Heart left ventricle (tissue), 16 donors: ENCODE measurements at regions not wholly inside any gene's neighbourhood (a gene's known extent, or its start where the extent isn't known, plus 50 kb on each side); places are given as distances from the start of the nearest gene placed in this dataset.

Experiments
- ATAC-seq, 4 donors: fragments of 200-7000 bp; cut with Tn5 transposase; one replicate each; pipeline ENCODE4 v1.9.1; 2020 to 2022; ENCODE audit warnings: moderate library complexity in 4 of 4, mild to moderate bottlenecking in 3 of 4, moderate number of reproducible peaks in 1 of 4
- DNase-seq, 5 donors: peaks; one replicate each; pipeline ENCODE4 v3.0.0-alpha.2; 2020
- H3K27ac ChIP-seq, 12 donors: fragments of 200-600 bp; sonication (generic) in 4 of 12; one replicate each; pipeline versions ENCODE4 v1.5.0 to v1.8.0; 2016 to 2022; ENCODE audit warnings: mild to moderate bottlenecking in 2 of 12
- H3K27me3 ChIP-seq, 9 donors: fragments of 200-600 bp; sonication (generic) in 2 of 9; one replicate each; pipeline versions ENCODE4 v1.5.1 to v1.8.0; 2016 to 2022; ENCODE audit warnings: mild to moderate bottlenecking in 3 of 9
- H3K36me3 ChIP-seq, 9 donors: fragments of 200-600 bp; sonication (generic) in 2 of 9; one replicate each; pipeline versions ENCODE4 v1.5.0 to v1.8.0; 2018 to 2022; ENCODE audit warnings: mild to moderate bottlenecking in 2 of 9
- H3K4me1 ChIP-seq, 12 donors: fragments of 200-600 bp; sonication (generic) in 4 of 12; one replicate each; pipeline versions ENCODE4 v1.5.0 to v1.8.0; 2016 to 2022; ENCODE audit warnings: mild to moderate bottlenecking in 3 of 12
- H3K4me3 ChIP-seq, 12 donors: fragments of 200-600 bp; sonication (generic) in 4 of 12; one replicate each; pipeline versions ENCODE4 v1.5.0 to v1.8.0; 2017 to 2022; ENCODE audit warnings: mild to moderate bottlenecking in 9 of 12, moderate library complexity in 4 of 12
- H3K9me3 ChIP-seq, 12 donors: fragments of 200-600 bp; sonication (generic) in 4 of 12; one replicate each; pipeline versions ENCODE4 v1.5.0 to v1.8.0; 2016 to 2022; ENCODE audit warnings: mild to moderate bottlenecking in 1 of 12
- POLR2A ChIP-seq, 2 donors: fragments of 450-650 bp; IDR thresholded peaks; one replicate each; pipeline ENCODE4 v1.6.1; 2017; ENCODE audit warnings: antibody characterized with exemption in 2 of 2, mild to moderate bottlenecking in 2 of 2, moderate library complexity in 2 of 2
- WGBS, 4 donors: extraction: QIAGEN DNeasy Blood & Tissue Kit in 2 of 4; methylation state at CpG; one replicate each; pipeline versions ENCODE4 v1.1.5 to v1.1.7; 2013 to 2018; 5-methylcytosine and 5-hydroxymethylcytosine counted together
- intact Hi-C, 10 donors: fragments of 100-400 bp; cut with DNase I; formaldehyde crosslinking; loops; one replicate each; pipeline versions ENCODE4 v1.11.1 to v1.14.2; 2022
- TF ChIP-seq, protein P1 (sequence below), 12 donors: fragments of 200-600 bp; sonication (generic) in 4 of 12; IDR thresholded peaks; one replicate each; pipeline versions ENCODE4 v1.5.0 to v1.8.0; 2018 to 2022; ENCODE audit warnings: antibody characterized with exemption in 12 of 12, mild to moderate bottlenecking in 5 of 12
- donor health status: ischemic (EF 13 %, LVEDD 7.1; RV severe dilation, severe dysfunction).
- donor health status: healthy with polysubstance abuse.
- donor health status: DM: no; HTN: yes; CAD: no.
- donor health status: DM: no; HTN: no; CAD: no.
- donor health status: ischemic (EF 25% LVEDD 6.9; RV normal size, moderate dysfunction).
- donor health status: ischemic (EF 25% LVEDD 5.7; RV mildly dilated, moderate dysfunction).
- donor health status: healthy.
- donor health status: DM: yes; HTN: yes; CAD: no.
- donor health status: ischemic (EF 35%, LVEDD 5.7; RV mildly dilated, moderate dysfunction).
- donor health status: nonischemic (EF 11% LVEDD 7.7; RV severe dilation, severe dysfunction).
- donor health status: DM: yes; HTN: yes; CAD: no.
- donor health status: PGD.
- donor health status: ischemic (EF 29% LVEDD 5.4; RV normal size, mild dysfunction).
- donor health status: nonischemic (EF 23%, LVEDD 6.1; RV moderate dilation, normal function).

DNA sequence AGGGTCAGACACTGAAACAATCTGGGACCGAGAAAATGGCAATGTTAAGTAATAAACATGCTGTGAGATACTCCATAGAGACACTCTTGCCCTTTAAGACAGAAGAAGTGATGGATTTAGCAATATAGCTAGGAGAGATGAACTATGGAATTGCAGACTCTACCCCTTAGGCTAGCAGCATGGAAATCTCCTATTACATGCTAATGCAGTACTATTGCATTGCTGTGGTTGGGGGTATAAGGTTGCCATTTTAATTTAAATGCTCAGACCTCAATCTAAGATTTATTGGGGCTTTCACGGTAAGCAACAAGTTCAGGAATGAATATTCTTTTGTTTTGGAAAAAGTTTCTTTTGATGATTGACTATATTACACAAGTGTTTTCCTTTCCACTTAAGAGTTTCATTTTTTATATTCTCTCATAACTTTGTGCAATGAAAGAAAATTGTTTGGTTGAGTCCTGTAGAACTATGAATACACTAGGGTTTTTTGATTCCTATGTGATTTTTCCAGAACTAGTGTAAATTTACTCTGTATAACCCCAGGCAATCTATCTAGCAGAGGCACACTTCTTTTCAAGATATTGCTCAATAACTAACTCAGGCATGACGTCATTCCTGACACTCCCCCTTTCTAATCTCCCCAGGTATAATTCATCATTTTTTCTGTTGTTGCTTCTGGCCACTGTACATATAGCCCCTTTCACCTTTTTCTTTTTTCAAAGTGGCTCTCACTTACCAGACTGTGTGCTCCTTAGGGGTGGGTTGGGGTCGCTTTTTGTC lies 394.7 kb upstream of the KLF12 start:
- no peaks in the 10 kb centered on the region for H3K9me3 ChIP-seq
- 88 to 91% (median 90%) methylated on average over 4 of the region's 4 CpGs for WGBS, 4 donors
- H3K27ac ChIP-seq, result no peak overlapping the region

DNA sequence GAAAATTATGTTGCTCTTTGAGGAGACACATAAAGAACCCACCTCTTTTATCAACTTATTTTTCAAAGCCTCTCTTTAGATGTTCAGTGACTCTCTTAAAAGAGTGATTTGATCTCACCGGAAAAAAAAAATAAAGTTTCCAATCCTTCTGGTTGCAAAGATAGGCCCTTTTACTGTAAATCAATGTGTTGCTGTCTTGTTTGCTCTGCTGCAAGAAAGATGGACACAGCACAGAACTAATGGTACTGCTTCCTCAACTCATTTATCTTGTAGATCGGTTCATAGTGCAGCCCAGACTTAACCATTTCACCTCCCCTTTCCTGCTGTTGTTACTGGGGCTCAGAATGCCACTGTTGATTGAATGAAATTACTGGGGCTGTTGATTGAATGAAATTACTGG lies 388.9 kb upstream of the KLF12 start:
- Histone ChIP-seq H3K27me3 (no peaks in the 10 kb centered on the region), H3K27ac (no peak overlapping the region), H3K36me3 (no peaks in the 10 kb centered on the region), H3K9me3 (no peaks in the 10 kb centered on the region), H3K4me3 (no peak overlapping the region), H3K4me1 (no peaks in the 10 kb centered on the region)
- ATAC-seq (no peak), DNase-seq (no peak)
- TF ChIP-seq, protein P1, sequence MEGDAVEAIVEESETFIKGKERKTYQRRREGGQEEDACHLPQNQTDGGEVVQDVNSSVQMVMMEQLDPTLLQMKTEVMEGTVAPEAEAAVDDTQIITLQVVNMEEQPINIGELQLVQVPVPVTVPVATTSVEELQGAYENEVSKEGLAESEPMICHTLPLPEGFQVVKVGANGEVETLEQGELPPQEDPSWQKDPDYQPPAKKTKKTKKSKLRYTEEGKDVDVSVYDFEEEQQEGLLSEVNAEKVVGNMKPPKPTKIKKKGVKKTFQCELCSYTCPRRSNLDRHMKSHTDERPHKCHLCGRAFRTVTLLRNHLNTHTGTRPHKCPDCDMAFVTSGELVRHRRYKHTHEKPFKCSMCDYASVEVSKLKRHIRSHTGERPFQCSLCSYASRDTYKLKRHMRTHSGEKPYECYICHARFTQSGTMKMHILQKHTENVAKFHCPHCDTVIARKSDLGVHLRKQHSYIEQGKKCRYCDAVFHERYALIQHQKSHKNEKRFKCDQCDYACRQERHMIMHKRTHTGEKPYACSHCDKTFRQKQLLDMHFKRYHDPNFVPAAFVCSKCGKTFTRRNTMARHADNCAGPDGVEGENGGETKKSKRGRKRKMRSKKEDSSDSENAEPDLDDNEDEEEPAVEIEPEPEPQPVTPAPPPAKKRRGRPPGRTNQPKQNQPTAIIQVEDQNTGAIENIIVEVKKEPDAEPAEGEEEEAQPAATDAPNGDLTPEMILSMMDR (IDR thresholded peaks at IDR 0.05), result no peak
- TF ChIP-seq POLR2A (IDR thresholded peaks at IDR 0.05), result no peak
- 48 to 58% (median 51%) methylated on average over 2 of the region's 2 CpGs for WGBS, 4 donors
- intact Hi-C loops, result no loop called here

More for the DNA sequence above, 394.7 kb upstream of the KLF12 start:
- H3K36me3 ChIP-seq, result no peaks in the 10 kb centered on the region
- intact Hi-C loops, result no loop called here
- TF ChIP-seq, protein P1 (IDR thresholded peaks at IDR 0.05), result no peak
- TF ChIP-seq POLR2A (IDR thresholded peaks at IDR 0.05), result no peak
- ATAC-seq (no peak), DNase-seq (no peak)
- no peaks in the 10 kb centered on the region for H3K4me1 ChIP-seq
- H3K27me3 ChIP-seq, result no peaks in the 10 kb centered on the region
- no peak overlapping the region for H3K4me3 ChIP-seq

DNA sequence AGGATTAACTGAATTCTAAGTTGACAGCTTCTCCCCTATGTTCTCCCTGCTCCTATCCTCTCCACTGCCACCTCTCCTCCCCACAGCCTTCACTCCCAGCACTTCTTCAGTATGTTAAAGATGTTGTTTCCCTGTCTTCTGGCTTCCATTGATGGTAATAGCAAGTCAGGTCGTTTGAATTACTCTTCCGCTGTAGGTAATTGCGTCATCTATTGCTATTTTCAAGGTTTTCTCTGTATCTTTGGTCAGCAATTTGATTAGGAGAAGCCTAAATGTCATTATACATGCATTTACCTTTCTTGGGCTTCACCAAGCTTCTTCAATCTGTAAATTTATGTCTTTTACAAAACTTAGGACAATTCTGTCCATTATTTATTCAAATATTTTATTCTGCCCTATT lies 377.3 kb upstream of the KLF12 start:
- 80 to 85% (median 82%) methylated on average over 3 of the region's 3 CpGs for WGBS, 4 donors
- Histone ChIP-seq H3K36me3 (no peaks in the 10 kb centered on the region), H3K27ac (no peak overlapping the region), H3K4me3 (no peak overlapping the region), H3K4me1 (no peaks in the 10 kb centered on the region), H3K9me3 (peaks cover 0 to 7% (median 0%) of the 10 kb centered on the region in 12 donors), H3K27me3 (no peaks in the 10 kb centered on the region)
- TF ChIP-seq, protein P1 (IDR thresholded peaks at IDR 0.05), result no peak
- no peak for TF ChIP-seq POLR2A (IDR thresholded peaks at IDR 0.05)
- ATAC-seq, result no peak
- DNase-seq, result no peak
- intact Hi-C loops, result no loop called here

DNA sequence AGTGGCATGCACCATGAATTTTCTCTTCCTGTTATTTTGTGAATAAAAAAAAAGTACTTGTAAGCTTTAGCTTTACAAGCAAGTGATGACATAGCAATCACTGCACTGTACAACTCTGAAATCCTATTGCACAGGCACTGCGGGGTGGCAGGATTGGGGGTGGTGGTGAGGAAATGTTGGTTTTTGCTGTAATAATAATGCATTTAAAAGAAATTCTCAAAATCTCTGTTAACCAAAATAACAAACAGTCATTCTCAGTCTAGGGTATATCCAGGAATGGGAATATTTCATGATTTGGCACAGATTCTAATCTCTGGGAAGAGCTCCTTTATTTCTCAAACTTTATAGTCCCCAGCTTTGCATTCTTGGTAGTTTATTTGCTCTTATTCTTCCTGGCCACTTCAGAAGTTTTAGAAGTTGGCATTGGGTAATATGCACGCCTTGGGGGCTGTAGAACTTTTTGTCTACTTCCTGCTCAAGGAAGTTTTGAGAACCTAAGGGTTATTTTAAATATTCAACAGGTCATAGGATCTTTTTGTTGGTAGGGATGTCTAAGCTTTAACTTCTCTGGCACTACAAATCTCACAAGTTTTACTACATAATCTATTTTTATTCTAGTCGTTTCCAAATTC lies 353.0 kb upstream of the KLF12 start:
- no peak for DNase-seq
- H3K27ac ChIP-seq, result no peak overlapping the region
- H3K9me3 ChIP-seq, result peaks cover 0 to 4% (median 0%) of the 10 kb centered on the region in 12 donors
- no peaks in the 10 kb centered on the region for H3K27me3 ChIP-seq
- intact Hi-C loops, result no loop called here
- TF ChIP-seq POLR2A (IDR thresholded peaks at IDR 0.05), result no peak
- TF ChIP-seq, protein P1 (IDR thresholded peaks at IDR 0.05), result no peak
- H3K4me1 ChIP-seq, result no peaks in the 10 kb centered on the region
- H3K4me3 ChIP-seq, result no peak overlapping the region
- ATAC-seq, result no peak
- H3K36me3 ChIP-seq, result no peaks in the 10 kb centered on the region
- WGBS, 4 donors, result 54 to 63% (median 56%) methylated on average over 3 of the region's 3 CpGs
